ENCODE measurements at regions not wholly inside any gene's neighbourhood (a gene's known extent, or its start where the extent isn't known, plus 50 kb on each side); places are given as distances from the start of the nearest gene placed in this dataset.

DNA sequence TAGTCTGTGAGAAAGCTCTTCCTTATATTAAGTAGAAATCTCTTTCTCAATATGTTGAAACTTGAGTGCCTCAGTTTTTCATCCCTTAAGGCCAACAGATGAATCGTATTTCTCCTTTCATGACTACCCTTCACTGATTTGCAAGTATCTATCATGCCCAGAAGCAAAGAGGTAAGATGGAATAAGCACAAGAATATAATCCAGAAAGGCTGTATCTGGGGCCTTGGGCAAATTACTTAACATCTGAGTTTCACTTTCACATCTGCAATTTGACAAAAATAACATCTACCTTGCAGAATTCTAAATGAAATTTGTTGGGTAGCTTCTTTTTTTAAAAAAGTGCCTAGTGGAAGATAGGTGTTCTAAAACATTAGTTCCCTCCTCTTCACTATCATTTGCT, 552.4 kb upstream of the ANO5 start:
- TF ChIP-seq, protein P1, sequence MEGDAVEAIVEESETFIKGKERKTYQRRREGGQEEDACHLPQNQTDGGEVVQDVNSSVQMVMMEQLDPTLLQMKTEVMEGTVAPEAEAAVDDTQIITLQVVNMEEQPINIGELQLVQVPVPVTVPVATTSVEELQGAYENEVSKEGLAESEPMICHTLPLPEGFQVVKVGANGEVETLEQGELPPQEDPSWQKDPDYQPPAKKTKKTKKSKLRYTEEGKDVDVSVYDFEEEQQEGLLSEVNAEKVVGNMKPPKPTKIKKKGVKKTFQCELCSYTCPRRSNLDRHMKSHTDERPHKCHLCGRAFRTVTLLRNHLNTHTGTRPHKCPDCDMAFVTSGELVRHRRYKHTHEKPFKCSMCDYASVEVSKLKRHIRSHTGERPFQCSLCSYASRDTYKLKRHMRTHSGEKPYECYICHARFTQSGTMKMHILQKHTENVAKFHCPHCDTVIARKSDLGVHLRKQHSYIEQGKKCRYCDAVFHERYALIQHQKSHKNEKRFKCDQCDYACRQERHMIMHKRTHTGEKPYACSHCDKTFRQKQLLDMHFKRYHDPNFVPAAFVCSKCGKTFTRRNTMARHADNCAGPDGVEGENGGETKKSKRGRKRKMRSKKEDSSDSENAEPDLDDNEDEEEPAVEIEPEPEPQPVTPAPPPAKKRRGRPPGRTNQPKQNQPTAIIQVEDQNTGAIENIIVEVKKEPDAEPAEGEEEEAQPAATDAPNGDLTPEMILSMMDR (IDR thresholded peaks at IDR 0.05): no peak
- no peak for TF ChIP-seq EP300 (IDR thresholded peaks at IDR 0.05)
